ENCODE measurements at regions not wholly inside any gene's neighbourhood (a gene's known extent, or its start where the extent isn't known, plus 50 kb on each side); places are given as distances from the start of the nearest gene placed in this dataset.

DNA sequence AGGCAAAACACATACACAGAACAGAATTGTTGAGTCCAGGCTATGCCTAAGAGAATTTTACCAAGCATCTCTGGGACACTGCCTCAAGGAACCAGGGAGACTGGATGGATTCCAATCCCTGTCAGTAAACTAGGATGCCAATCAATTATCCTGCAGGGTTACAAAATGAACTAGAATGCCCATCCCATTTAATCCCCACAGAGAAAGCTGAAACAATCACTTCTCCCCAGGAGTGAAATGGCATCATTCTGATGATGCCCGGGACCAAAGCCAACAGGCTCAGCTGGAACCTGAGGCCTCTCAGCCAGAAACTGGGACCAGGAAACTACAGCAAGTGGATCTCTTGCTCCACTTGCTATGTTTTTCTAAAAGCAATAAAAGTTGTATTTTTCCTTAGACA, 130.0 kb upstream of the TJP1 start:
- TF ChIP-seq, protein P1, sequence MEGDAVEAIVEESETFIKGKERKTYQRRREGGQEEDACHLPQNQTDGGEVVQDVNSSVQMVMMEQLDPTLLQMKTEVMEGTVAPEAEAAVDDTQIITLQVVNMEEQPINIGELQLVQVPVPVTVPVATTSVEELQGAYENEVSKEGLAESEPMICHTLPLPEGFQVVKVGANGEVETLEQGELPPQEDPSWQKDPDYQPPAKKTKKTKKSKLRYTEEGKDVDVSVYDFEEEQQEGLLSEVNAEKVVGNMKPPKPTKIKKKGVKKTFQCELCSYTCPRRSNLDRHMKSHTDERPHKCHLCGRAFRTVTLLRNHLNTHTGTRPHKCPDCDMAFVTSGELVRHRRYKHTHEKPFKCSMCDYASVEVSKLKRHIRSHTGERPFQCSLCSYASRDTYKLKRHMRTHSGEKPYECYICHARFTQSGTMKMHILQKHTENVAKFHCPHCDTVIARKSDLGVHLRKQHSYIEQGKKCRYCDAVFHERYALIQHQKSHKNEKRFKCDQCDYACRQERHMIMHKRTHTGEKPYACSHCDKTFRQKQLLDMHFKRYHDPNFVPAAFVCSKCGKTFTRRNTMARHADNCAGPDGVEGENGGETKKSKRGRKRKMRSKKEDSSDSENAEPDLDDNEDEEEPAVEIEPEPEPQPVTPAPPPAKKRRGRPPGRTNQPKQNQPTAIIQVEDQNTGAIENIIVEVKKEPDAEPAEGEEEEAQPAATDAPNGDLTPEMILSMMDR (conservative IDR thresholded peaks at IDR 0.05) = no peak
- no peak for TF ChIP-seq EZH2 (IDR thresholded peaks at IDR 0.05; ENCODE audit: low read depth)
